ENCODE measurements at regions not wholly inside any gene's neighbourhood (a gene's known extent, or its start where the extent isn't known, plus 50 kb on each side); places are given as distances from the start of the nearest gene placed in this dataset.

DNA sequence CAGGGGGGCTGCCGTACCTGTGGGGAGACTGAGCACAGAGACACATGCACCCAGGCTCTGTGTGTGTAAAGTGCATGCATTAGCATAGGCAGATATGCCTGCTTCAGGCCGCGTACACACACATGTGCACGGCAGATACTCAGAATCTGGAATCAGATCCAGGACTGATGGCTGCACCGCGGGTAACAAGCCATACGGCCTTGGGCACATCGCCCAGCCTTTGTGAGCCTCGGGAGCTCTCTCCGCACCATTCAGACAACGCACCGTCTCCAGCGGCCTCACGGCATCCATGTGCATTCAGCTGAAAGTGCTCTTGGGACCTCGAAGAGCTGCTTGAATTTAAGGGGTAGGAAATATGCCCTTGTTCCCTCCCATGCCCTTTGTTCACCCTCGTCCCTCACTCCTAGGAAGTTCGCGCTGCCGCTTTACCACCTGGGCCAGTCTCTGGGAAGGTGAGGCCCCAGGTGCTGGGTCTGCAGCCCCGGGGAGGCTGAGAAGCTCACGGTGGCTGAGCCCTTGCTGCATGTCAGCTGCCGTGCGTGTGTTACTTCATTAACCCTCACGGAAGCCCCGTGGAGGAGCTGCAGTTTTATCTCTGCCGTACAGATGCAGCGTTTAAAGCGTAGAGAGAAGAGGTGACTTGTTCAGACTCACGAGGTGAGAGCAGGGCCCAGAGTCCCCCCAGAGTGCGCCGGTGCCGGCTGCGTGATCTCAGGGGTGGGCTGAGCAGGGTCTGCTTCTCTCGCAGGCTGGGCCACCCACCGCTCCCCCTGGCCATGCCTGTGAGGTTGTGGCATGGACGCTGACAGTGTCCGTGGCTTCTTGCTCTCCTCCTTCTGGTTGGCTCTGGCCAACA, 377.7 kb upstream of the MYT1L start:
- TF ChIP-seq, protein P1, sequence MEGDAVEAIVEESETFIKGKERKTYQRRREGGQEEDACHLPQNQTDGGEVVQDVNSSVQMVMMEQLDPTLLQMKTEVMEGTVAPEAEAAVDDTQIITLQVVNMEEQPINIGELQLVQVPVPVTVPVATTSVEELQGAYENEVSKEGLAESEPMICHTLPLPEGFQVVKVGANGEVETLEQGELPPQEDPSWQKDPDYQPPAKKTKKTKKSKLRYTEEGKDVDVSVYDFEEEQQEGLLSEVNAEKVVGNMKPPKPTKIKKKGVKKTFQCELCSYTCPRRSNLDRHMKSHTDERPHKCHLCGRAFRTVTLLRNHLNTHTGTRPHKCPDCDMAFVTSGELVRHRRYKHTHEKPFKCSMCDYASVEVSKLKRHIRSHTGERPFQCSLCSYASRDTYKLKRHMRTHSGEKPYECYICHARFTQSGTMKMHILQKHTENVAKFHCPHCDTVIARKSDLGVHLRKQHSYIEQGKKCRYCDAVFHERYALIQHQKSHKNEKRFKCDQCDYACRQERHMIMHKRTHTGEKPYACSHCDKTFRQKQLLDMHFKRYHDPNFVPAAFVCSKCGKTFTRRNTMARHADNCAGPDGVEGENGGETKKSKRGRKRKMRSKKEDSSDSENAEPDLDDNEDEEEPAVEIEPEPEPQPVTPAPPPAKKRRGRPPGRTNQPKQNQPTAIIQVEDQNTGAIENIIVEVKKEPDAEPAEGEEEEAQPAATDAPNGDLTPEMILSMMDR (IDR thresholded peaks at IDR 0.05; ENCODE audit: insufficient read depth, low read depth, low read length): no peak
- CTCF ChIA-PET: no interaction called here
- no peaks in the 10 kb centered on the region for H3K36me3 ChIP-seq (ENCODE audit: control insufficient read depth, insufficient read depth, low read length)
- H3K4me3 ChIP-seq (ENCODE audit: low read depth, low read length): no peak overlapping the region
- no peaks in the 10 kb centered on the region for H3K27me3 ChIP-seq (ENCODE audit: control insufficient read depth, insufficient read depth, low read length)
- POLR2A ChIA-PET: no interaction called here
- no peak for DNase-seq (ENCODE audit: low read depth)

- DNase-seq (ENCODE audit: low read depth): no peak
- TF ChIP-seq, protein P1 (IDR thresholded peaks at IDR 0.05; ENCODE audit: insufficient read depth, low read depth, low read length): no peak
- Histone ChIP-seq H3K27me3 (ENCODE audit: control insufficient read depth, insufficient read depth, low read length) (no peaks in the 10 kb centered on the region), H3K36me3 (ENCODE audit: control insufficient read depth, insufficient read depth, low read length) (no peaks in the 10 kb centered on the region), H3K4me3 (ENCODE audit: low read depth, low read length) (no peak overlapping the region)
- ChIA-PET CTCF (no interaction called here), POLR2A (no interaction called here)
These were observed 376.3 kb upstream of the MYT1L start for GRCh38 chr2:2707206-2707991.

- Histone ChIP-seq H3K4me3 (ENCODE audit: low read depth, low read length) (no peak overlapping the region), H3K36me3 (ENCODE audit: control insufficient read depth, insufficient read depth, low read length) (no peaks in the 10 kb centered on the region), H3K27me3 (ENCODE audit: control insufficient read depth, insufficient read depth, low read length) (no peaks in the 10 kb centered on the region)
- TF ChIP-seq, protein P1 (IDR thresholded peaks at IDR 0.05; ENCODE audit: insufficient read depth, low read depth, low read length): no peak
- ChIA-PET CTCF (no interaction called here), POLR2A (no interaction called here)
- no peak for DNase-seq (ENCODE audit: low read depth)
These were observed 375.2 kb upstream of the MYT1L start for GRCh38 chr2:2706306-2706705.

- no peaks in the 10 kb centered on the region for H3K36me3 ChIP-seq (ENCODE audit: control insufficient read depth, insufficient read depth, low read length)
- ChIA-PET CTCF (no interaction called here), POLR2A (no interaction called here)
- H3K27me3 ChIP-seq (ENCODE audit: control insufficient read depth, insufficient read depth, low read length): no peaks in the 10 kb centered on the region
- no peak overlapping the region for H3K4me3 ChIP-seq (ENCODE audit: low read depth, low read length)
- TF ChIP-seq, protein P1 (IDR thresholded peaks at IDR 0.05; ENCODE audit: insufficient read depth, low read depth, low read length): no peak
- DNase-seq (ENCODE audit: low read depth): no peak
These were observed 374.8 kb upstream of the MYT1L start for GRCh38 chr2:2705871-2706270.

- H3K4me3 ChIP-seq (ENCODE audit: low read depth, low read length): no peak overlapping the region
- no peaks in the 10 kb centered on the region for H3K36me3 ChIP-seq (ENCODE audit: control insufficient read depth, insufficient read depth, low read length)
- DNase-seq (ENCODE audit: low read depth): no peak
- H3K27me3 ChIP-seq (ENCODE audit: control insufficient read depth, insufficient read depth, low read length): no peaks in the 10 kb centered on the region
- ChIA-PET POLR2A (no interaction called here), CTCF (no interaction called here)
- TF ChIP-seq, protein P1 (IDR thresholded peaks at IDR 0.05; ENCODE audit: insufficient read depth, low read depth, low read length): no peak
These were observed 373.5 kb upstream of the MYT1L start for GRCh38 chr2:2704428-2705090.
